Gastroesophageal sphincter (tissue), 3 donors: ENCODE measurements at regions not wholly inside any gene's neighbourhood (a gene's known extent, or its start where the extent isn't known, plus 50 kb on each side); places are given as distances from the start of the nearest gene placed in this dataset.

Experiments used
- CTCF ChIP-seq, 4 experiments: fragments of 200-600 bp in 2 of 4; fragments of 450-650 bp in 2 of 4; sonication (generic) in 1 of 4; IDR thresholded peaks; one replicate each; pipeline ENCODE4 v1.5.1; 2017 to 2019; ENCODE audit warnings: antibody characterized with exemption in 4 of 4, mild to moderate bottlenecking in 2 of 4, moderate library complexity in 2 of 4
- POLR2A ChIP-seq, 2 donors: fragments of 450-650 bp; IDR thresholded peaks; one replicate each; pipeline ENCODE4 v1.6.1; 2017; ENCODE audit warnings: antibody characterized with exemption in 2 of 2, mild to moderate bottlenecking in 2 of 2, moderate library complexity in 1 of 2

GRCh38 chr7:153852261-153852660 lies 199.9 kb upstream of the DPP6 start:
- no peak for TF ChIP-seq CTCF (IDR thresholded peaks at IDR 0.05)
- TF ChIP-seq POLR2A (IDR thresholded peaks at IDR 0.05): no peak
